HG02571 (cell line): ENCODE measurements at regions not wholly inside any gene's neighbourhood (a gene's known extent, or its start where the extent isn't known, plus 50 kb on each side); places are given as distances from the start of the nearest gene placed in this dataset.
A peak's percentile ranks its signal among the peaks of the same experiment; 100 is the strongest.
"Not testable (repeated sequence)": the region's sequence is repeated elsewhere in the genome, so short reads cannot be mapped to it uniquely, and the experiment has no call there.

Experiments
- ATAC-seq: cut with Tn5 transposase; IDR thresholded peaks from one replicate; pipeline ENCODE4 v1.9.1; 2021; ENCODE audit warnings: mild to moderate bottlenecking, moderate library complexity; ENCODE audit not compliant: unreplicated experiment

GRCh38 chr10:118436742-118437141, 94.6 kb upstream of the FAM204A start:
- ATAC-seq, result no peak

- no peak for ATAC-seq
Measured at GRCh38 chr10:118430190-118430589, 88.1 kb upstream of the FAM204A start.

- ATAC-seq, result peak; percentile 62
Measured at GRCh38 chr10:118423800-118424442, 81.8 kb upstream of the FAM204A start.

GRCh38 chr10:118422241-118422640, 80.1 kb upstream of the FAM204A start:
- no peak for ATAC-seq

GRCh38 chr10:118420049-118420448, 77.9 kb upstream of the FAM204A start:
- not testable (repeated sequence) for ATAC-seq

GRCh38 chr10:118412932-118413331, 70.8 kb upstream of the FAM204A start:
- ATAC-seq, result no peak

GRCh38 chr10:118412132-118412760, 70.1 kb upstream of the FAM204A start:
- no peak for ATAC-seq

- no peak for ATAC-seq
Measured at GRCh38 chr10:118409295-118409694, 67.2 kb upstream of the FAM204A start.

- ATAC-seq, result no peak
Measured at GRCh38 chr10:118408181-118408580, 66.1 kb upstream of the FAM204A start.

GRCh38 chr10:118407777-118408176, 65.7 kb upstream of the FAM204A start:
- no peak for ATAC-seq

GRCh38 chr10:118407026-118407425, 64.9 kb upstream of the FAM204A start:
- no peak for ATAC-seq

- no peak for ATAC-seq
Measured at GRCh38 chr10:118405928-118406327, 63.8 kb upstream of the FAM204A start.

- no peak for ATAC-seq
Measured at GRCh38 chr10:118403967-118404366, 61.8 kb upstream of the FAM204A start.

- ATAC-seq, result no peak
Measured at GRCh38 chr10:118401708-118402193, 59.6 kb upstream of the FAM204A start.

GRCh38 chr10:118397391-118397790, 55.3 kb upstream of the FAM204A start:
- ATAC-seq, result no peak

GRCh38 chr10:118395947-118396346, 53.8 kb upstream of the FAM204A start:
- no peak for ATAC-seq

GRCh38 chr10:118394301-118395200, 52.4 kb upstream of the FAM204A start:
- no peak for ATAC-seq

- no peak for ATAC-seq
Measured at GRCh38 chr10:118392761-118393160, 50.6 kb upstream of the FAM204A start.
